NCI-H2081 treated with DMSO at 0.1 percent for 48 hours (cell line): ENCODE measurements at regions not wholly inside any gene's neighbourhood (a gene's known extent, or its start where the extent isn't known, plus 50 kb on each side); places are given as distances from the start of the nearest gene placed in this dataset.

Experiments used
- DNase-seq: peaks from one replicate; lab custom pipeline; 2025; lab: John Stamatoyannopoulos, UW

DNA sequence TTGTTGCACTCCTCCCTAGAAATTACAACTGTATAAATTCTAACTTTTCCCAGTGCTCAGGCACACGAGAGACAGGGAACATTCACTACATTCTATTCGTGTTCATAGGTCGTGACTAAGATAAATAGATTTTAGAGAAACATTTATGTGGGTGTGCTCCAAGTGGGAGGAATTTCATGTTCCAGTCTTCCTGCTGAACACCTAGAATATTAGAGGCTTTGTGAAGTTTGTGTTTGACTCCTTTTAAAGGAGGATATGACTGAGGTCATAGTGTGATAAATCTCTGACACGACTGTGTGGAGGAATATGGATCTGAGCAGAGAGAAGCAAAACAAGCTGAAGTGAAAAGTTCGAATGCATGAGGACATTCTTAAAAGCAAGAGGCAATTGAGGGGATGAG lies 355.3 kb downstream of the ZSWIM6 start:
- DNase-seq, result no peak

DNA sequence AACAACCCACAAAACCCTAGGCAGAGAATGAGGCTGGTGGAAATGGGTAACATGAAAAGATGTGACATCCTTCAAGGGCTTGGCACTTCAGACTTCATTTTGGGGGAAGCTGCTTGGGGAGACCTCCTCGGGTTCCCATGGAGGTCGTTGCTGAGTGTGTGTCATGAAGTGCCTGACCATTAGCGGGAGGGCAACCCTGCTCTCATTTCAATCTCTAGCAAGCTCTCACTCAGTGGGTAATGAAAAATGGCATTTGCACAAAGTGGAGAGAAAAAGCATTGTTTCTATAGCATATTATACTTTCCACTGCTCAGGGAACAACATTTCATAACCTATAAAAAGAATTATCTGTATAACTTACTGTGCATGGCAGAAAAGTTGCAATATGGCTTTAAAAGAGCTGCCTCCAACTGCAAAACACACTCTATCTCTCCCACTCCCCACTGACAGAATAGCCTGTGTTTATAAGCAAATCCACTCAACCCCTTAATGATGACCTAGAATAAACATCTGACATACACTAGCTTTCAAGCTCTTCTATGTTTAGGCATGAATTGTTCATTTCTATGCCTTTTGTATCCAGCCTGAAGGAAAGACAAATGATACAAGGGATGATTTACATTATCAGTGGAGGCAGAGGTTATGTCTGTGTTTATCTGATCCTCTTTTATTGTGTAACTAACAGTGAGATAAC lies 357.2 kb downstream of the ZSWIM6 start:
- no peak for DNase-seq

DNA sequence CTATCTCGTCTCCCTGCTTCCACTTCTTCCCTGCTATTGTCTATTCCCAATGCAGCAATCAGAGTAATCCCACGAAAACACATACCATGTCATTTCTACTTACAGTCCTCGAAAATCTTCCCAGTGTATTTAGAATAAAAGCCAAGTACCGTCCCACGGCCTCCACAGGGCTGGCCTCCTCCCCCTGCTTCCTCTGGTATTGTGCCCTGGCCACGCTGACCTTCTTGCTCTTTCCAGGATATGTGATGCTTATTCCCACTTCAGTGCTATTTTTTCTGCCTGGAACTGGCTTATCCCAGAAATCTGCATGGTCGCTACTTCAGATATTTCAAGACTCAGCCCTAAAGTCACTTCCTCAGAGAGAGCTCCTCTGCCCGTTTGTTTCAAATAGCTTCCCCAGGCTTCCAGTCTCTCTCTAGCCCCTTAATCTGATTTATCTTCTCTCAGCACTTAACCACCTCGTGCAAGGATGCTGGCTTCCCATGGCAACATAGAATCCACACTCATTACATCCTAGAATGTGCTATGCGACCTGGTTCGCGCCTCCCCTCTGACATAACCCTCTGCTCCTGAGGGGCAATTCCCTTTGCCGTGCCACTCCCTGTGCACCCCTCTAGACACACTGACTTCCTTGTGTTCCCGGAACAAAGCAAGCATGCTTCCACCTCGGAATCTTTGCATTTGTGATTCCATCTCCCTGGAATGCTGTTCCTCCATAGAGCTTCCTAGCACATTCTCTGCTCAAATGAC lies 365.9 kb downstream of the ZSWIM6 start:
- no peak for DNase-seq

DNA sequence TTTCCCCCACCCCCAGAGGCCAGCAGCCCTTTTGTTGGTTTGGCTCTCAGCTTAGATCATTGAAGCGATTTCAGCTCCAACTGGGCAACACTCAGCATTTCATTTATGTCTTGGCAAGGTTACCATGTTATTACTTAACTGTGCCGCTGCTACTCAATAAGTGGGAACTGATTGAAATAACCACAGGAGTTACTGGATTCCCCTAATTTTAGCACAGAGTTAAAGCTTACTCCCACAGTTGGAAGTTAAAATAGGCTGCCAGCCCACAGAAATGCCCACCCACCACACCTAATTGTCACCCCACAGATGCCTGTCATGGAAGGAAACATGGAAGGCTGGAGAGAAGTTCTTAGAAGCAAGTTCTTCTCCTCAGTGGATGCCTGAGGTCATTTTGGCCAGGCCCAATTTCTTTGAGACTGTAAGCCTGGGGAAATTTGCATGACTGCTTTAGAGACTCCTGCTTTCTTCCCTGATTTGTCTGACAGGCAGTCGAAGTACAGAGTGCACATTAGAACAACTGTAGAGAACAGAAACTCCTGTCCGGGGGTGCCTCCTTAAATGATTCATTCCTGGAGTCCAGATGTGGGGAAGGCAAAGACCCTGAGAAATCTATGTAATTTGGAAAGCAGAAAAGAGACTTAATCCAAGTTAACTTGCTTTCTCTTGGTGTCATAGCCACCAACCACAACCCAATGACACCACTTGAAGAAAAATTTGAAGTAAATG lies 370.0 kb downstream of the ZSWIM6 start:
- peak; percentile 5 for DNase-seq

DNA sequence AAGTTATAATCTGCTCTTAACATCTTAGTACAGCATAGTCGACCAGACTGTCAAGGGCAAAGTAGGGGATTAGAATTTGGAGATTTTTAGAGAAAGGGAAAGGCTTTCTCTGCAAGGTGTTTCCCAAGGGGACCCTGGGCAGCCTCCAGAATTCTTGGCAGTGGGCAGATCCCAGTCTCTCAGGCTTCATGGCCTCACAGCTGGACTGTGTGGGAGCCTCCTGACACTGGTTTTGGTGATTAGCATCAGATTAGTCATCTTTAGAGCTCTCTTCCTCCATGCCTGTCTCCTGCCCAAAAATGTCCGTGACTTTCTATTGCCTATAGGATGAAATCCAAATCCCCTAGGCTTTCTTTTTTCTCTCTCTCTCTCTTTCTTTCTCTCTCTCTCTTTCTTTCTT lies 370.7 kb downstream of the ZSWIM6 start:
- no peak for DNase-seq

DNA sequence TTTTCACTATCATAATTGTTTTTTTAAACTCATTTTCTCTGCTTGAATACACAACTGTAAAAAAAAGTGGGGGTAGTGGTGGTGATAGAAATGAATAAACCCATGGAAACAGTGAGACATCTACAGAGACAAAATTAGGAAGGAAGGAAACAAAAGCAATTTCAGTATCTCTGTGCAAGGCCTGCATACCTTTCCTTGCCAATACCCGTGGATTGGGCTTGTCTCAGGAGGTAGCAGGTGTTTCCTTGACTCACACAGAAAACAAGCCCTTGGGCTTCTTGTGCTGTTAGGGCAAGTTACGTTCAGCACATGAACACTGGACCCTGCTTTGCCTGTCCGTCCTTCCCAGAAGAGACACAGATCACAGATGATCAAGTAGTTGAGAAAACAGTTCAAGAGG lies 372.2 kb downstream of the ZSWIM6 start:
- no peak for DNase-seq

DNA sequence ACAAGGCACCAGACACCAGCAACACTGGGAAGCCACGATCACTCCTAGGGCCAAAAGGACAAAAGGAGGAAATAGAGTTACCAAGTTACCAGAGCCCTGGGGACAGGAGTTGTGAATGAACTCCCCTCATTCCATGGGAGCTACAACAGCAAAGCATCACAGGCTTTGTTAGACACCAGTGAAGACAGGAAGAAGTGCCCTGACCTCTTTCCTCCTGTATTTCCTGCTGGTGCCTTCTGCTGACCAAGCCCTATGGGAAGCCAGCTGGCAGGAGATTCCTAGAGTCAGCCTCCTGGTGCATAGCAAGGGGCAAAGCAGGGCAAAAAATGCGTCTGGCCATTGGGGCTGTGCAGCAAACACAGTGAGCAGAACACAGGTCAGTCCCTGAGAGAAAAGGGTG lies 374.7 kb downstream of the ZSWIM6 start:
- DNase-seq, result no peak

DNA sequence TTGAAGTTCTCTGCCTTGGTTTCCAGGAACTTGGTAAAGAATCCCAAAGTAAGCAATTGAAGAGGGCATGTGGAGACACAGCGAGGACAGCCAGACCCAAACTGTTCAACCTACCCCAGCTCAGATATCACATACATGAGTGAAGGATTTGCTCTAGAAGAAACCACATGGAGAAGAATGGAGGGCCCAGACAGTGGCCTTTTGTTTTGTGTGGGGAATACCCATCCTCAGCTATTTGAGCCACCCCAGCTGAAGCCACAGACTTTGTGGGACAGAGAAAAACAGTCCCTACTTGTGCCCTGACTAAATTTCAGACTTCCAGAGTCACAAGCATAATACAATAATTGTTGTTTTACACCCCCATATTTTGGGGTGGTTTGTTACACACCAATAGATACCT lies 387.1 kb downstream of the ZSWIM6 start:
- no peak for DNase-seq

DNA sequence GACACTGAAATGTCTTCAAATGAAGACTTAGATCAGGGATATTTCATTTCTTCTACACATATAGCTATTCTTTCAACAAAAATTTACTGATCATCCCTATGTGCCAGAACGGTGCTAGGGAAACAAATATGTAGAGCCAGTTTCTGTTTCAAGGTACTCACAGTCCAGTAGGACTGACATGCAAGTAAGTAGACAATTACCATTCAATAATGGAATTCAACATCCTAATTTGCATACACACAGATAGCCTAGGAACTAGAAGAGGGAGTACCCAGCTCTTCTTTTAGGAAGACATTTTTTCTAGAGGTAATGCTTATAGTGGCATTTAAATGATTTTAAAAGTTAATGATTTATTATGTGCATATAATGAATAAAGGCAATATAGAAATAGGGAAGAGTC lies 388.8 kb downstream of the ZSWIM6 start:
- no peak for DNase-seq

DNA sequence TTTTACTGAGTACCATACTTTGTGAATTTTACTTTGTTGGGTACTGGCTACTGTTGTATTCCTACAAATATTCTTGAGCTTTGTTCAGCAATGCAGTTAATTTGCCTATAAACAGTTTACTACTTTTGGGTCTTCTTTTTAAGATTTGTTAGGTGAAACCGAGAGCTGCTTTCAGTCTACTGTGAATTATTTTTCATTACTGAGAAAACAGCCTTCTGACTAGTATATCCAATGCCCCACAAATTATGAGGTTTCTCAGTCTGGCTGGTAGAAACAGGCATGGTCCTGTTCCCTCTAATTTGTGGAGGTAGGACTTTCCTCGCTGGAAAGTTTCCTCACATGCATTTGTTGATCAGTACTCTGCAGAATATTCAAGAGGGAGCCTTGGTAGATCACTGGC lies 392.0 kb downstream of the ZSWIM6 start:
- DNase-seq, result no peak

DNA sequence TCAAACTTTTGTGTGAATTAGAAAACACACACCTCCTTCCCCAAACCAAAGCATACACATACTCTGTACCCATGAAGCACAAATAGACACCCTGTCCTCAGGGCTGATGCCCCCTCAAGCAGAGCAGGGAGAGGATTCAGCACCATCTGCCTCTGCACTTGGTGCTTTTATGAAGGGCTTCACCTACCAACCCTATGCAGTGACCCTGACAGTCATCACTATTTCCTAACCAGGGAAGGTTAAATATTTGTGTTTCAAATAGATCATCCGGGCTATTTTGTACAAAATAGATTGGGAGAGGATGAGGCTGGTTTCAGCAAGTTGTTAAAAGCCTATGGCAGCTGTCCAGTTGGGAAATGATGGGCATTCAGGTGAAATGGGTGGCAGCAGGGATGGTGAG lies 396.2 kb downstream of the ZSWIM6 start:
- DNase-seq, result no peak

DNA sequence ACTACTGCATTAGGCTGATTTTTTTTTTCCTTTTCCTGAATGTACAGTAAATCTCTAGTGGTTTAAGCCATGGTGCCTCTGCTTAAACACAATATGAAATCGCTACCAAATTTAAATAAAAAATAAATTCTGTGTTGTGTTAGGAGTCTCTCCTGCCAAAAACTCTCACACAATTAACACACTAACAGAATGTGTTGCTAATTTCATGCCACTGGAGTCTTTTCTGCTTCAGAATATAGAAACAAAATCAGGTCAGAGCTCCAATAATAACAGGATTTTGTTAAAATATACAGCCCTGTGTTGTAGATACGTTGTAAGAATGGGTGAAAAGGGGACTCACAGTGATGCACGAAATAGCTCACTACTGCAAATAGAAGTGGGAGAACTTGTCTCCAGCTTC lies 398.8 kb downstream of the ZSWIM6 start:
- no peak for DNase-seq

DNA sequence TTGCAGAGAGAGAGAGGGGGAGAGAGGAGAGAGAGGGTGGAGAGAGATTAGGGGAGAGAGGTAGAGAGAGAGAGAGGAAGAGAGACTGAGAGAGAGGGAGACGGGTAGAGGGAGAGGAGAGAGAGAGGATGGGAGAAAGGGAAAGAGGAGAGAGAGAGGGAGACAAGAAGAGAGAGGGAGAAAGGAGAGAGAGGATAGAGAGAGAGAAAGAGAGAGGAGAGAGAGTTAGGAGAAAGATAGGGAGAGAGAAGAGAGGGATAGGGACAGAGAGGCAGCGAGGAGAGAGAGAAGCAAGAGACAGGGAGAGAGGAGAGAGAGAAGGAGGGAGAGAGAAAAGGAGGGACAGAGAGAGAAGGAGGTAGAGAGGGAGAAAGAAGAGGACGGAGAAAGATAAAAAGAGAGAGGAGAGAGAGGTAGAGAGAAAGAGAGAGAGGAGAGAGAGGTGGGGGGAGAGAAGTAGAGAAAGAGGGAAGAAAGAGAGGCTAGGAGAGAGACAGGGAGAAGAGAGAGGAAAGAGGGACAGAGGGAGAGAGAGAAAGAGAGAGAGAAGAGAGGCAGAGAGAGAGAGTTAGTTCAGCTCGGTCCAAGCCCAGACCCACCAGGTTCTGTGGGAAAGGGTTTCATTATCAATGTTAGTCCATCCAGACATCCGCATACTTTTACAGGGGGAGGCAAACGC lies 399.3 kb downstream of the ZSWIM6 start:
- DNase-seq, result no peak

DNA sequence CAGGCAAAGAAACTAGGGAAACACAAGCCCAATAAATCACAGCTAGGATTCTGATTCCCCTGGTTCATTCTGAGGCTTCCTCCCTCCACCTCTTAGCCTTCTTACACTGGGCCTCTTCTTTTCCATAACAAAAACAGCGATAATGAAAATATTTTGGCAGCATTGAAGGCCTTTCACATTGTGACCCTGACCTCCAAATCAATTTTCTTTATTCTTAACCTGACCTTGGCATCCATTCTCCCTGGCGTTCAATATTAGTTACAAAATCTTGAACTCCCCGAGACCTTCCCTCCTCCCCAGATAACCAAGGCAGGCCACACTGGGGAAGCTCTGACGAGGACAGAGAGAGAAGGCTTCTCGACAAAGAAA lies 399.9 kb downstream of the ZSWIM6 start:
- DNase-seq, result no peak

DNA sequence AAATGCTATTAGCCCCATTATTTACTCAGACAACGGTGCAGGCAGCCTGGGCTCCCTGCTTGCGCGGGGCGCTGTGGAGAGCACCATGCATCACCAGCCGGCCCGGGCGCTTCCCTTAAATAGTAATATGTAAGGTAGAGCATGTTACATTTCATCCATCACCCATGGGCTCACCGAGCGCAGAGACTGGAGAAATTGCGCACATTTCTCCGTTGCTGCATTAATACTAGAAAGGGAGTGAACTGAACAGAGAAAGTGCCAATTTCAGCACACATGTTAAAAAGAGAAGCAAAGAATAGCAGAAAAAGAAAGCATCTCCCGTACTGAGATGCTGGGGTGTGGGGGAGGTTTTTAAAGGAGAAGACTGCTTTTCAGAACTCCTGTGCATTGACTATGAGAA lies 400.3 kb downstream of the ZSWIM6 start:
- no peak for DNase-seq

DNA sequence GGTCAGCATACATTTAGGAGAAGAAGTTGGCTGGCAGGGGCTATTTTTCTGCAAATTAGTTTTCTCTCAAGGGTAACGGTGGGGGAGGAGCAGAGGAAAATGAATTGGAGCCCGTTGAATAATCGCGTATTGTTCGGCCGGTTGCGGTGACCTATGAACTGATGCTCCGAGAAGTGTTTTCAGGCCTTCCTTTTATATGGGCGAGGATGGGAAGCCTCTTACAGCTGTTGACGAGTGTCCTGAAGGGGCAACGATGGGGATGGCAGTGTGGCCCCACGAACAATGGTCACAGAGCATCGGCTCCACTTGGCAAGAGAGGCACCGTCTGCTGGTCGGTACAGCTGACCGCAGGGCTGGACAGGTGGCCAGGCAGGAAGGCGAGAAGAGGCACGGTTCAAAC lies 400.7 kb downstream of the ZSWIM6 start:
- DNase-seq, result no peak

DNA sequence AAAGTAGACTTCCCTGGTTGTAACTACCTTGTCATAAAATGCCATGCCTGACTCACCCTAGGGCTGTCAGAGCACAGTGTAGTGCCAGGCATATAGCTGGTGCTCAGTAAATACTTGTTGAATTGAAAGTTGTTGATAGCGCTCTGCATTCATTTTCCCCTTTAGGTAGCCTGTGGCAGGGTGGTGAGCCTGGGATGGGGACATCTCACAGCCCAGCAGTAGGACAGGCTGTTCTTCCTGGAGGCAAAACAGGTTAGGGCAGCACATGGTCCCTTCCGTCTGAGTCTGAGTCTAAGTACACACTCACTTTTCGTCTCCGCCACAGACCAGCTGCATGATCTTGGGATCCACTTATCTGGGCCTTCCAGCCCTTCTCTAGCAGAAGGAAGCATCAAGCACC lies 401.9 kb downstream of the ZSWIM6 start:
- no peak for DNase-seq

DNA sequence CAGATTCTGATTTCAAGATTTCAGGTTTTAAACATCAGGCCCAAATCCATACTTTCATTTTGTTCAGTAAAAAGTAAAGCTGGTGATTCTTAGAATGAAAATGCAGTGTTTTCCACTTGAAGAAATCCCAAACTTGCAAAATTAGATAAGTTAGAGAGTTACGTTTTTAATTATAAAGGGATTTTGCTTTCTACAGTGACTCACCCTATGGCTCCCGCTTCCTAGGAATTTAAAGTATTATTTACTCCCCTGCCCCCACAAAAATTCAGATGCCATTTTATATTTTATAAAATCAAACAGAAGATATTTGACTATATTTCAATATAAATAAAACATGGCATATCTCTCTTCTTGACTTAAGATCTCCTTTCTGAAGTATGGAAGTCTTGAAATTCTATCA lies 402.9 kb downstream of the ZSWIM6 start:
- DNase-seq, result no peak

DNA sequence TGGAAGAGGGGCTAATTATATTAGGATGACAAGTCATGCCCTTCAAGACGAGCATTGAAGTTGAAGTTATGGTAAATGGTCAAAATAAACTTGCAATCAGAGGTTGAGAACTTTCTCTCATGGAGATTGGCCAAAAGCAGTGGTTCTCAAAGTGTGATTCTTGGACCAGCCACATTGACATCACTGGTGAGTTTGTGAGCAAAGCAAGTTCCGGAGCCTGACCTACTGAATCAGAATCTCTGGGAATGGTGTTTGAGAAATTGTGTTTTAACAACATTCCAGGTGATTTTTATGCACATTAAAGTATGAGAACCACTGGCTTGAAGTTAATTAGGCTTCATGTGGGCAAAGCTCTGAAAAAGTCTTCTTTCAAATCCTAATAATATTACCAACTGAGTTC lies 403.5 kb downstream of the ZSWIM6 start:
- no peak for DNase-seq

DNA sequence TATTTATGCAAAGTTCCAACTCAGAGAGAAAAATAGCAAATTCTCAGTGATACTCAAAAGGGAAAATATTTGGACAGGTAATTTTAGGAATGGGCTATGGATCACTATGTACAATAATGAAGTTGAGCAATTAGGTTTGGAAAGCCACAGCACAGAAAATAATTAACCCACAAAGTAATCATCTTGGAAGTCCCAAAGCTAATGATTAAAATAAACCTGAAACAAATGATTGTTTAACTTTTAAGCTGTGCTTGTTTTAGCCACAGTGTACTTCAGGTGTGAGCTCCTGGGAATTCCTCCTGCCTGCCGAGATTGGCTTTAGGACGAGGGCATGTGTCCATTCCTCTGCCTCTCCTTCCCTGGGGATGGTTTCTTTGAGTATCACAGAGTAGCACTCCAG lies 403.9 kb downstream of the ZSWIM6 start:
- DNase-seq, result no peak

DNA sequence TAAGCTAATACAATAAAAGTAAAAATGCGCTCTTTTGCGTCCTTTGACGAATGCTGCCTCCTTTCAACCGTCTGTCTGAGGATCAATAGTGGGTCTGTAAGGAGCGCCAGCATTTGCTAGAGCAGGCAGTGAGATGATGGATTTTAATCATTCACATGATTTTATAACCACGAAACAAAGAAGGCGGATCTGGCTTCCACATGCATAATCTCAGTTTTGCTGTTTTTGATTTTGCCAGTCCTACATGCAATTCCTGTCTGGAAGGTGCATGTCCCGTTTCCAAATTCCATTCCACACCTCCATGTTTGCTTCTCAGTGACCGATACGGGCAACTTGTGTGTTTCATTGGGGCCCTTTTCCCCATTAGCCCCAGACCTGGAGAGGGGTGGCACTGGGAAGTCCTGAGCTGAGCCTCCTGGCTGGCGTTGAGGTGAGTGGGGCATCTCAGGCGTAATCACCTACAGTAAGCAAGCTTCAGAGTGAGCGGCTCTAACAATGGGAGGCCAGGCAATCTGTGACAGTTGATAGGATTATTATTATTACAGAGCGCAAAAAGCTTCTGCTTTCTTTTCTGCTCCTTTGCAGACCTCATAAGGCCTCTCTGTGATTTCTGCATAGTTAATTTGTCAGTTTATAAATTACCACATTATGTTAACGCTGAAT lies 405.4 kb downstream of the ZSWIM6 start:
- no peak for DNase-seq

DNA sequence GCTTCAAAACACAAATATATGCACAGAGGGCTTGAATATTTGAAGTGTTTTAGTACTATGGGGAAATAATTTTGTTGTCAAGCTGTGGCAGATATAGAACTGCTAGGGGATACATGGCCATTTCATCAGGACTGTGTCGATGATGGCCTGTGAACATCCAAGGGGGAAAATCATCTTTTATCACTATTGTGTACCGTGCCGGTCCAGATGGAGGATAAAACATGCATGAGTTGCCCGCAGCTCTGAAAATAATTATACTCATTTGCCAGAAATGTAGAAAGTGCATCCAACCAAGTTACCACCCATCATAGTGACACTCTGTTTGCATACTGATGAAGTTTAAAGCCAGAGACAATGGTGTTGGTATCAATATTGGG lies 405.9 kb downstream of the ZSWIM6 start:
- DNase-seq, result no peak
